HCT116 (cell line): ENCODE measurements at regions not wholly inside any gene's neighbourhood (a gene's known extent, or its start where the extent isn't known, plus 50 kb on each side); places are given as distances from the start of the nearest gene placed in this dataset.

Experiments used
- ATAC-seq: fragments of 200-7000 bp; cut with Tn5 transposase; 2 replicates; pipeline ENCODE4 v1.9.1; 2020; ENCODE audit warnings: mild to moderate bottlenecking, moderate library complexity
- BruUV-seq: library from RNA; stranded (reverse); fragments of 400-500 nt; replicated peaks from 2 replicates; lab custom pipeline; 2021; lab: Mats Ljungman, UMichigan
- CTCF ChIA-PET: fragments of 300-600 bp; sonication (Branson Sonifier 250); formaldehyde crosslinking; loops from one replicate; lab custom pipeline; 2021; ENCODE audit warnings: antibody characterized with exemption; lab: Charles Lee
- POLR2A ChIA-PET: fragments of 300-600, 350-600 bp; sonication (Branson Sonifier 250); formaldehyde crosslinking; loops from one replicate; lab custom pipeline; 2021; ENCODE audit warnings: antibody characterized with exemption; lab: Charles Lee
- RAD21 ChIA-PET, 2 experiments: fragments of 300-600 bp; sonication (Branson Sonifier 250); formaldehyde crosslinking; loops; one replicate each; lab custom pipeline; 2023; ENCODE audit warnings: low total read pairs in 2 of 2; ENCODE audit not compliant: uncharacterized antibody in 2 of 2, unreplicated experiment in 2 of 2, low non-redundant PET in 1 of 2; lab: Charles Lee
- DNase-seq: peaks from one replicate; pipeline ENCODE4 v3.0.0-alpha.2; 2010; ENCODE audit warnings: low read depth, low spot score
- H2AFZ ChIP-seq: fragments of 200-600 bp; shearing (Covaris generic), sonication (generic); 2 replicates; pipeline ENCODE4 v1.6.1; 2017; ENCODE audit warnings: low read depth, mixed run types, mixed read lengths, antibody characterized with exemption, low read length; ENCODE audit not compliant: poor library complexity, severe bottlenecking
- H3K27ac ChIP-seq: 2 replicates; pipeline ENCODE4 v1.5.1; 2012; ENCODE audit warnings: low read depth, low read length
- H3K27me3 ChIP-seq: fragments of 200-600 bp; sonication (generic); 2 replicates; pipeline ENCODE4 v1.6.1; 2016; ENCODE audit warnings: mixed run types, low read length, mixed read lengths; ENCODE audit not compliant: insufficient read depth
- H3K36me3 ChIP-seq, 2 experiments: fragments of 200-500 bp in 1 of 2; fragments of 200-600 bp in 1 of 2; sonication (Bioruptor generic) in 1 of 2; sonication (generic) in 1 of 2; 2 replicates each; pipeline versions ENCODE4 v1.5.1 to v1.6.1; 2014 to 2016; ENCODE audit warnings: low read length in 2 of 2, inconsistent platforms in 1 of 2, mixed read lengths in 1 of 2, mixed run types in 1 of 2; ENCODE audit not compliant: insufficient read depth in 2 of 2, control insufficient read depth in 1 of 2
- H3K4me1 ChIP-seq, 2 experiments: fragments of 200-600 bp in 1 of 2; sonication (generic) in 1 of 2; 2 replicates each; pipeline versions ENCODE4 v1.5.1 to v1.6.1; 2012 to 2017; ENCODE audit warnings: low read length in 2 of 2, inconsistent platforms in 1 of 2, mild to moderate bottlenecking in 1 of 2, mixed read lengths in 1 of 2, mixed run types in 1 of 2, moderate library complexity in 1 of 2; ENCODE audit not compliant: insufficient read depth in 2 of 2, control insufficient read depth in 1 of 2
- H3K4me2 ChIP-seq: fragments of 200-600 bp; sonication (generic); 2 replicates; pipeline ENCODE4 v1.6.1; 2017; ENCODE audit warnings: mixed run types, low read length, mixed read lengths
- H3K4me3 ChIP-seq, 2 experiments: fragments of 200-600 bp in 1 of 2; sonication (generic) in 1 of 2; replicated peaks in 1 of 2; 2 replicates each; pipeline ENCODE4 v1.5.1; 2011 to 2016; ENCODE audit warnings: low read length in 2 of 2, control low read depth in 1 of 2, low read depth in 1 of 2, mild to moderate bottlenecking in 1 of 2, mixed read lengths in 1 of 2, mixed run types in 1 of 2
- H3K79me2 ChIP-seq: fragments of 200-600 bp; sonication (generic); 2 replicates; pipeline ENCODE4 v1.6.1; 2017; ENCODE audit warnings: mild to moderate bottlenecking, mixed run types, low read length, moderate library complexity, mixed read lengths; ENCODE audit not compliant: insufficient read depth
- H3K9ac ChIP-seq: fragments of 200-600 bp; sonication (generic); 2 replicates; pipeline ENCODE4 v1.6.1; 2016; ENCODE audit warnings: low read length, mixed read lengths
- H3K9me2 ChIP-seq: fragments of 200-600 bp; sonication (generic), shearing (Covaris generic); 2 replicates; pipeline ENCODE4 v1.6.1; 2017; ENCODE audit warnings: mixed run types, mild to moderate bottlenecking, moderate library complexity; ENCODE audit not compliant: insufficient read depth
- H3K9me3 ChIP-seq, 2 experiments: fragments of 200-500 bp in 1 of 2; fragments of 200-600 bp in 1 of 2; sonication (Bioruptor generic) in 1 of 2; sonication (generic) in 1 of 2; 2 replicates each; pipeline ENCODE4 v1.6.1; 2014 to 2017; ENCODE audit warnings: low read length in 2 of 2, mixed read lengths in 2 of 2, inconsistent platforms in 1 of 2, low read depth in 1 of 2, mild to moderate bottlenecking in 1 of 2, mixed run types in 1 of 2, moderate library complexity in 1 of 2; ENCODE audit not compliant: control insufficient read depth in 1 of 2, insufficient read depth in 1 of 2
- H4K20me1 ChIP-seq: fragments of 200-600 bp; sonication (generic), shearing (Covaris generic); 2 replicates; pipeline ENCODE4 v1.6.1; 2017; ENCODE audit warnings: mixed run types, mild to moderate bottlenecking, moderate library complexity; ENCODE audit not compliant: insufficient read depth
- ATF3 ChIP-seq: IDR thresholded peaks from 2 replicates; pipeline ENCODE4 v1.6.1; 2012
- CBX3 ChIP-seq: IDR thresholded peaks from 2 replicates; pipeline ENCODE4 v1.6.1; 2012; ENCODE audit warnings: low read depth
- CEBPB ChIP-seq: IDR thresholded peaks from 2 replicates; pipeline ENCODE4 v1.6.1; 2012; ENCODE audit warnings: low read depth
- CTCF ChIP-seq, 3 experiments: fragments of 200-600 bp in 1 of 3; sonication (generic) in 1 of 3; IDR thresholded peaks in 2 of 3; conservative IDR thresholded peaks in 1 of 3; 2 replicates each; pipeline ENCODE4 v1.5.1; 2012 to 2017; ENCODE audit warnings: low read depth in 2 of 3, low read length in 2 of 3, antibody characterized with exemption in 1 of 3, borderline replicate concordance in 1 of 3, control low read depth in 1 of 3, mild to moderate bottlenecking in 1 of 3, mixed read lengths in 1 of 3, mixed run types in 1 of 3, moderate library complexity in 1 of 3; ENCODE audit not compliant: insufficient read depth in 1 of 3
- EGR1 ChIP-seq: IDR thresholded peaks from 2 replicates; pipeline ENCODE4 v1.6.1; 2012; ENCODE audit warnings: low read depth
- ELF1 ChIP-seq: IDR thresholded peaks from 2 replicates; pipeline ENCODE4 v1.6.1; 2012; ENCODE audit warnings: low read depth, borderline replicate concordance
- EZH2 ChIP-seq: fragments of 200-600 bp; sonication (generic); IDR thresholded peaks from 2 replicates; pipeline ENCODE4 v1.6.1; 2017; ENCODE audit warnings: antibody characterized with exemption, mixed run types
- EZH2phosphoT487 ChIP-seq: fragments of 200-600 bp; IDR thresholded peaks from 2 replicates; pipeline ENCODE4 v1.6.1; 2018; ENCODE audit warnings: antibody characterized with exemption, borderline replicate concordance
- FOSL1 ChIP-seq: IDR thresholded peaks from 2 replicates; pipeline ENCODE4 v1.6.1; 2012; ENCODE audit warnings: low read depth
- JUND ChIP-seq: IDR thresholded peaks from 2 replicates; pipeline ENCODE4 v1.6.1; 2012
- MAX ChIP-seq: IDR thresholded peaks from 2 replicates; pipeline ENCODE4 v1.6.1; 2012
- POLR2A ChIP-seq: IDR thresholded peaks from 2 replicates; pipeline ENCODE4 v1.7.0; 2011; ENCODE audit warnings: borderline replicate concordance; ENCODE audit not compliant: insufficient read depth, insufficient read length; ENCODE audit errors: extremely low read depth
- POLR2AphosphoS5 ChIP-seq: IDR thresholded peaks from 2 replicates; pipeline ENCODE4 v1.6.1; 2011; ENCODE audit warnings: mild to moderate bottlenecking, low read depth, low read length, moderate library complexity
- RAD21 ChIP-seq: IDR thresholded peaks from 2 replicates; pipeline ENCODE4 v1.6.1; 2012; ENCODE audit warnings: low read depth, mild to moderate bottlenecking
- SP1 ChIP-seq: IDR thresholded peaks from 2 replicates; pipeline ENCODE4 v1.6.1; 2012; ENCODE audit warnings: low read depth
- SRF ChIP-seq: IDR thresholded peaks from 2 replicates; pipeline ENCODE4 v1.6.1; 2012; ENCODE audit warnings: low read depth
- YY1 ChIP-seq: IDR thresholded peaks from 2 replicates; pipeline ENCODE4 v1.6.1; 2011; ENCODE audit warnings: low read length, low read depth, moderate library complexity, mild to moderate bottlenecking; ENCODE audit not compliant: insufficient replicate concordance; ENCODE audit errors: extremely low read depth
- ZFX ChIP-seq: fragments of 450-650 bp; IDR thresholded peaks from 2 replicates; pipeline ENCODE4 v1.6.1; 2017
- ZNF274 ChIP-seq: fragments of 200-500 bp; sonication (Bioruptor generic); IDR thresholded peaks from 2 replicates; pipeline ENCODE4 v1.6.1; 2014; ENCODE audit warnings: mild to moderate bottlenecking, low read depth, low read length, inconsistent platforms
- intact Hi-C: fragments of 100-400 bp; cut with micrococcal nuclease; formaldehyde crosslinking; loops from 2 replicates; pipeline ENCODE4 v1.10.0; 2022
- TF ChIP-seq, protein P1 (sequence below): IDR thresholded peaks from 2 replicates; pipeline ENCODE4 v1.6.1; 2012; ENCODE audit warnings: low read depth

DNA sequence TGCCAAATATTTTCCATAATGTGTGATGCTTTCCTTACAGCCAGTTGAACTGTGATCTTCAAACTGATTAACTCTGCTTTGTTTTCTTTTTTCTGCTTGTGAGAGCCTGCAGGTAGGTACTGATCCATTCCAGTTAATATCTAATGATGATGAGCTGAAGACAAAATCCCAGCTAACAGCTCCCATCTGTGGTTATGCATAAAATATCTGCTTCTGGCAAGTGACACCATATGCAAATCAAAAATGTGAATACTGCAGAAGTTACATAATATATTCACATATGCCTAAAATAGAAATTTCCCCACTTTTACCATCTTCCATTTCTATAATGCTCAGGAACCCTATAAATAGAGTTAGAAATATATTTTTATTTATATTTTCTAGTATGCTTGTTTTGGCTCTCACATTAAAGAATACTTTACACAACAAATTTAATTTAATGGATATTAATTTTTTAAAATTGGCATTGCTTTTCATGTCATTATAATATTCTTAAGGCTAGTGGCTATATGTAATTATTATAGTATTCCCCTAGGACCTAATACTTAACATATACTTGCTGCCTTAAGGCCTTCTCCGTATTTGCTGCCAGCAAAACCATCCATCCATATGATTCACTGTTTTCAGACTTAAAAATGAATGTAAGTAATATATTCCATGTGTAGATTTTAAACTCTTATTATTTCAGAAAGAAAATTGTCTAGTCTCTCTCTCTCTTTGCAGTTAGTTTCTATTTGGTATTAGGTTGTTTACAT lies 83.8 kb downstream of the CCER1 start:
- ChIA-PET CTCF (no interaction called here), RAD21 (no interaction called here), POLR2A (no interaction called here)
- H3K9me3 ChIP-seq = no peaks in the 10 kb centered on the region
- H4K20me1 ChIP-seq = no peaks in the 10 kb centered on the region
- H3K9me2 ChIP-seq = no peaks in the 10 kb centered on the region
- DNase-seq (no peak), ATAC-seq (no peak)
- H3K9ac ChIP-seq = no peak overlapping the region
- H3K4me3 ChIP-seq = no peak overlapping the region
- no peak overlapping the region for H2AFZ ChIP-seq
- TF ChIP-seq ZNF274 (no peak), CEBPB (no peak), MAX (no peak), YY1 (no peak), EGR1 (no peak), EZH2 (no peak), ZFX (no peak), CTCF (IDR thresholded peaks at IDR 0.05 in 2 of 3, conservative IDR thresholded peaks at IDR 0.05 in 1 of 3; ENCODE audit: borderline replicate concordance in 1 of 3, insufficient read depth in 1 of 3, low read depth in 2 of 3, low read length in 2 of 3) (no peak), POLR2A (no peak), EZH2phosphoT487 (no peak), RAD21 (no peak), JUND (no peak), ATF3 (no peak), FOSL1 (no peak), SRF (no peak), SP1 (no peak), CBX3 (no peak), ELF1 (no peak), POLR2AphosphoS5 (no peak)
- TF ChIP-seq, protein P1, sequence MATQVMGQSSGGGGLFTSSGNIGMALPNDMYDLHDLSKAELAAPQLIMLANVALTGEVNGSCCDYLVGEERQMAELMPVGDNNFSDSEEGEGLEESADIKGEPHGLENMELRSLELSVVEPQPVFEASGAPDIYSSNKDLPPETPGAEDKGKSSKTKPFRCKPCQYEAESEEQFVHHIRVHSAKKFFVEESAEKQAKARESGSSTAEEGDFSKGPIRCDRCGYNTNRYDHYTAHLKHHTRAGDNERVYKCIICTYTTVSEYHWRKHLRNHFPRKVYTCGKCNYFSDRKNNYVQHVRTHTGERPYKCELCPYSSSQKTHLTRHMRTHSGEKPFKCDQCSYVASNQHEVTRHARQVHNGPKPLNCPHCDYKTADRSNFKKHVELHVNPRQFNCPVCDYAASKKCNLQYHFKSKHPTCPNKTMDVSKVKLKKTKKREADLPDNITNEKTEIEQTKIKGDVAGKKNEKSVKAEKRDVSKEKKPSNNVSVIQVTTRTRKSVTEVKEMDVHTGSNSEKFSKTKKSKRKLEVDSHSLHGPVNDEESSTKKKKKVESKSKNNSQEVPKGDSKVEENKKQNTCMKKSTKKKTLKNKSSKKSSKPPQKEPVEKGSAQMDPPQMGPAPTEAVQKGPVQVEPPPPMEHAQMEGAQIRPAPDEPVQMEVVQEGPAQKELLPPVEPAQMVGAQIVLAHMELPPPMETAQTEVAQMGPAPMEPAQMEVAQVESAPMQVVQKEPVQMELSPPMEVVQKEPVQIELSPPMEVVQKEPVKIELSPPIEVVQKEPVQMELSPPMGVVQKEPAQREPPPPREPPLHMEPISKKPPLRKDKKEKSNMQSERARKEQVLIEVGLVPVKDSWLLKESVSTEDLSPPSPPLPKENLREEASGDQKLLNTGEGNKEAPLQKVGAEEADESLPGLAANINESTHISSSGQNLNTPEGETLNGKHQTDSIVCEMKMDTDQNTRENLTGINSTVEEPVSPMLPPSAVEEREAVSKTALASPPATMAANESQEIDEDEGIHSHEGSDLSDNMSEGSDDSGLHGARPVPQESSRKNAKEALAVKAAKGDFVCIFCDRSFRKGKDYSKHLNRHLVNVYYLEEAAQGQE = no peak
- H3K79me2 ChIP-seq = no peaks in the 10 kb centered on the region
- H3K36me3 ChIP-seq = no peaks in the 10 kb centered on the region
- H3K4me2 ChIP-seq = no peak overlapping the region
- intact Hi-C loops = no loop called here
- H3K4me1 ChIP-seq = no peaks in the 10 kb centered on the region
- no peak overlapping the region for H3K27ac ChIP-seq
- H3K27me3 ChIP-seq = no peaks in the 10 kb centered on the region
- BruUV-seq = no TSS peak
